RWPE1 (cell line): ENCODE measurements at regions not wholly inside any gene's neighbourhood (a gene's known extent, or its start where the extent isn't known, plus 50 kb on each side); places are given as distances from the start of the nearest gene placed in this dataset.

Source experiments
- CTCF ChIA-PET: fragments of 350-600 bp; sonication (Branson Sonifier 250); formaldehyde crosslinking; extraction: SDS; loops from one replicate; lab custom pipeline; 2021; lab: Yijun Ruan, JAX
- POLR2A ChIA-PET: fragments of 400-600 bp; formaldehyde crosslinking; extraction: SDS; loops from one replicate; lab custom pipeline; 2020; ENCODE audit warnings: antibody characterized with exemption; ENCODE audit not compliant: low non-redundant PET; lab: Yijun Ruan, JAX
- DNase-seq: peaks from one replicate; pipeline ENCODE4 v3.0.0; 2012; ENCODE audit warnings: low spot score
- H3K27ac ChIP-seq: fragments of 450-650 bp; 2 replicates; pipeline ENCODE4 v1.5.1; 2017
- TF ChIP-seq, protein P1 (sequence below): fragments of 450-650 bp; conservative IDR thresholded peaks from 2 replicates; pipeline ENCODE4 v1.5.1; 2017; ENCODE audit warnings: low read depth, mild to moderate bottlenecking

- ChIA-PET POLR2A (no interaction called here), CTCF (interaction anchor here (1.0 kb wide), 1 partner anchor 168 kb away, joined by 3 read pairs; no protein-coding TSS in a partner anchor)
- DNase-seq = peak; percentile 61
- TF ChIP-seq, protein P1, sequence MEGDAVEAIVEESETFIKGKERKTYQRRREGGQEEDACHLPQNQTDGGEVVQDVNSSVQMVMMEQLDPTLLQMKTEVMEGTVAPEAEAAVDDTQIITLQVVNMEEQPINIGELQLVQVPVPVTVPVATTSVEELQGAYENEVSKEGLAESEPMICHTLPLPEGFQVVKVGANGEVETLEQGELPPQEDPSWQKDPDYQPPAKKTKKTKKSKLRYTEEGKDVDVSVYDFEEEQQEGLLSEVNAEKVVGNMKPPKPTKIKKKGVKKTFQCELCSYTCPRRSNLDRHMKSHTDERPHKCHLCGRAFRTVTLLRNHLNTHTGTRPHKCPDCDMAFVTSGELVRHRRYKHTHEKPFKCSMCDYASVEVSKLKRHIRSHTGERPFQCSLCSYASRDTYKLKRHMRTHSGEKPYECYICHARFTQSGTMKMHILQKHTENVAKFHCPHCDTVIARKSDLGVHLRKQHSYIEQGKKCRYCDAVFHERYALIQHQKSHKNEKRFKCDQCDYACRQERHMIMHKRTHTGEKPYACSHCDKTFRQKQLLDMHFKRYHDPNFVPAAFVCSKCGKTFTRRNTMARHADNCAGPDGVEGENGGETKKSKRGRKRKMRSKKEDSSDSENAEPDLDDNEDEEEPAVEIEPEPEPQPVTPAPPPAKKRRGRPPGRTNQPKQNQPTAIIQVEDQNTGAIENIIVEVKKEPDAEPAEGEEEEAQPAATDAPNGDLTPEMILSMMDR = no peak
- peak overlapping the region; percentile 33 for H3K27ac ChIP-seq
Observed at GRCh38 chr17:79272666-79273219, 198.1 kb downstream of the ENGASE start.

GRCh38 chr17:79272220-79272619, 197.6 kb downstream of the ENGASE start:
- CTCF ChIA-PET = interaction anchor here (0.8 to 1.0 kb wide), 2 partner anchors 16 to 168 kb away, joined by 3 to 7 read pairs; no protein-coding TSS in a partner anchor
- H3K27ac ChIP-seq = peak overlapping the region; percentile 33
- no peak for DNase-seq
- POLR2A ChIA-PET = no interaction called here
- TF ChIP-seq, protein P1 = no peak

GRCh38 chr17:79269620-79270019, 195.0 kb downstream of the ENGASE start:
- no peak for DNase-seq
- POLR2A ChIA-PET = no interaction called here
- TF ChIP-seq, protein P1 = no peak
- no peak overlapping the region for H3K27ac ChIP-seq
- CTCF ChIA-PET = interaction anchor here (0.7 kb wide), 1 partner anchor 48 kb away, joined by 3 read pairs; no protein-coding TSS in a partner anchor

GRCh38 chr17:79263191-79263590, 188.6 kb downstream of the ENGASE start:
- DNase-seq = no peak
- TF ChIP-seq, protein P1 = no peak
- CTCF ChIA-PET = no interaction called here
- POLR2A ChIA-PET = no interaction called here
- H3K27ac ChIP-seq = no peak overlapping the region

- TF ChIP-seq, protein P1 = no peak
- no peak for DNase-seq
- POLR2A ChIA-PET = no interaction called here
- CTCF ChIA-PET = no interaction called here
- H3K27ac ChIP-seq = no peak overlapping the region
Observed at GRCh38 chr17:79262624-79263023, 188.0 kb downstream of the ENGASE start.

DNA sequence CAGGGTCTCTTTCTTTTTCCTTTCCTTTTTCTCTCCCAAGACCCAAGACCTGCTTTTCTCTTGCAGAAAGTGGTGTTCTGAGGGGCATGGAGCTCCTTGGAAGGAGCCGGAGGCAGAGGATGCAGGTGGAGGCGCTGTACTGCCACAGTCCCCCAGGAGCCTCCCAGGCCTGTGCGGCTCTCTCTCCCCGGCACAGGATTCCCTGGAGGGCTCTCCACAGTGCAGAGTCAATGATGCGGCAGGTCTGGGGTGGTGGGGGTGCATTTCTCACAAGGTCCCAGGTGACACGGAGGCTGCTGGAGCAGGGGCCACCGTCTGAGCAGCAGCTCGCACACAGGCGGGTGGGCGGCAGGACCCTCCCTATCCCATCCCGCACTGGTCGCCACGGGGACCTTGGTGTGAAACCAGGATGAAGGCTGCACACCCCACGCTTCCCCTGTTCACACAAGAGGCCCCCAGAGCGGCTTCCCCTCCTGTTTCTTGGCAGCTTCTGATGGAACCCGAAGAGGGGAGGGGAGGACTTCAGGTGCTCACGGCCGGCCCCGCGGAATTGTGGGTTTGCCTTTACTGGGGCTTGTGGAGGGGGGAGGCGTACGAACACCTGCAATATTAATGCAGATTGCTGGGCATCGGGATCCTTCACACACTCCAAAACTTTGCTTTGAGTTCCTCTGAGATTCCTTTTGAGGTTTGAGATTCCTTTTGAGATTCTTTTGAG, 186.9 kb downstream of the ENGASE start:
- DNase-seq = no peak
- POLR2A ChIA-PET = interaction anchor here (0.5 kb wide), 1 partner anchor 228 kb away, joined by 3 read pairs; no protein-coding TSS in a partner anchor
- CTCF ChIA-PET = no interaction called here
- no peak overlapping the region for H3K27ac ChIP-seq
- TF ChIP-seq, protein P1 = no peak
